ENCODE measurements at regions not wholly inside any gene's neighbourhood (a gene's known extent, or its start where the extent isn't known, plus 50 kb on each side); places are given as distances from the start of the nearest gene placed in this dataset.

- H2BK15ac ChIP-seq (replicated peaks; ENCODE audit: low read depth) = no peak overlapping the region
- H3K56ac ChIP-seq (ENCODE audit: low read length) = no peak overlapping the region
- H3K23ac ChIP-seq (ENCODE audit: low read length) = no peak overlapping the region
- no peak overlapping the region for H2BK5ac ChIP-seq (ENCODE audit: low read length)
- H3K4me3 ChIP-seq (ENCODE audit: low read length) = no peak overlapping the region
- no peak for DNase-seq
- H2BK120ac ChIP-seq (ENCODE audit: low read depth, low read length) = no peak overlapping the region
- H3K27ac ChIP-seq (ENCODE audit: low read depth, low read length) = no peak overlapping the region
- H3K4me2 ChIP-seq (ENCODE audit: low read length) = no peak overlapping the region
- H3K36me3 ChIP-seq (ENCODE audit: control insufficient read depth, insufficient read depth, low read length) = no peaks in the 10 kb centered on the region
- no peak overlapping the region for H3K4ac ChIP-seq (ENCODE audit: low read depth, low read length)
- no peaks in the 10 kb centered on the region for H3K4me1 ChIP-seq (ENCODE audit: control insufficient read depth, low read depth, low read length)
- no peak overlapping the region for H3K9ac ChIP-seq (ENCODE audit: low read length)
- no peak overlapping the region for H4K5ac ChIP-seq (ENCODE audit: low read length)
- WGBS (ENCODE audit: extremely low coverage, insufficient coverage, low lambda C conversion rate) = no CpG with 5 or more reads among the region's 4 CpGs
- H3K79me1 ChIP-seq (ENCODE audit: low read length) = no peaks in the 10 kb centered on the region
- no peak overlapping the region for H2AK5ac ChIP-seq (ENCODE audit: low read length)
- no peak overlapping the region for H4K8ac ChIP-seq (ENCODE audit: low read depth, low read length)
- no peaks in the 10 kb centered on the region for H3K79me2 ChIP-seq (ENCODE audit: control insufficient read depth, insufficient read depth, low read length)
- H3K18ac ChIP-seq (ENCODE audit: low read length) = no peak overlapping the region
- H3K27me3 ChIP-seq (ENCODE audit: insufficient read depth, low read length, poor library complexity) = no peaks in the 10 kb centered on the region
Observed at GRCh38 chr13:65642996-65643395, 1587.1 kb downstream of the PCDH9 start.

GRCh38 chr13:65642301-65642700, 1587.8 kb downstream of the PCDH9 start:
- H3K23ac ChIP-seq (ENCODE audit: low read length) = no peak overlapping the region
- H2AK5ac ChIP-seq (ENCODE audit: low read length) = no peak overlapping the region
- no peak overlapping the region for H2BK120ac ChIP-seq (ENCODE audit: low read depth, low read length)
- no peak overlapping the region for H2BK15ac ChIP-seq (replicated peaks; ENCODE audit: low read depth)
- H3K18ac ChIP-seq (ENCODE audit: low read length) = no peak overlapping the region
- H3K4me3 ChIP-seq (ENCODE audit: low read length) = no peak overlapping the region
- no peak overlapping the region for H3K56ac ChIP-seq (ENCODE audit: low read length)
- no peak overlapping the region for H4K8ac ChIP-seq (ENCODE audit: low read depth, low read length)
- no peaks in the 10 kb centered on the region for H3K27me3 ChIP-seq (ENCODE audit: insufficient read depth, low read length, poor library complexity)
- no peak overlapping the region for H2BK5ac ChIP-seq (ENCODE audit: low read length)
- no peak overlapping the region for H4K5ac ChIP-seq (ENCODE audit: low read length)
- no peak overlapping the region for H3K4me2 ChIP-seq (ENCODE audit: low read length)
- no peaks in the 10 kb centered on the region for H3K36me3 ChIP-seq (ENCODE audit: control insufficient read depth, insufficient read depth, low read length)
- H3K27ac ChIP-seq (ENCODE audit: low read depth, low read length) = no peak overlapping the region
- no peaks in the 10 kb centered on the region for H3K4me1 ChIP-seq (ENCODE audit: control insufficient read depth, low read depth, low read length)
- H3K4ac ChIP-seq (ENCODE audit: low read depth, low read length) = no peak overlapping the region
- no peak overlapping the region for H3K9ac ChIP-seq (ENCODE audit: low read length)
- H3K79me2 ChIP-seq (ENCODE audit: control insufficient read depth, insufficient read depth, low read length) = no peaks in the 10 kb centered on the region
- DNase-seq = no peak
- H3K79me1 ChIP-seq (ENCODE audit: low read length) = no peaks in the 10 kb centered on the region

- no peak overlapping the region for H3K4ac ChIP-seq (ENCODE audit: low read depth, low read length)
- no peak overlapping the region for H4K8ac ChIP-seq (ENCODE audit: low read depth, low read length)
- H3K4me3 ChIP-seq (ENCODE audit: low read length) = no peak overlapping the region
- no peak overlapping the region for H2BK5ac ChIP-seq (ENCODE audit: low read length)
- H3K27ac ChIP-seq (ENCODE audit: low read depth, low read length) = no peak overlapping the region
- no peaks in the 10 kb centered on the region for H3K36me3 ChIP-seq (ENCODE audit: control insufficient read depth, insufficient read depth, low read length)
- peak; percentile 60 for DNase-seq
- no peaks in the 10 kb centered on the region for H3K4me1 ChIP-seq (ENCODE audit: control insufficient read depth, low read depth, low read length)
- no peak overlapping the region for H2BK15ac ChIP-seq (replicated peaks; ENCODE audit: low read depth)
- no peak overlapping the region for H2BK120ac ChIP-seq (ENCODE audit: low read depth, low read length)
- H3K79me1 ChIP-seq (ENCODE audit: low read length) = no peaks in the 10 kb centered on the region
- no peak overlapping the region for H4K5ac ChIP-seq (ENCODE audit: low read length)
- H3K9ac ChIP-seq (ENCODE audit: low read length) = no peak overlapping the region
- no peak overlapping the region for H3K4me2 ChIP-seq (ENCODE audit: low read length)
- H3K18ac ChIP-seq (ENCODE audit: low read length) = no peak overlapping the region
- H3K23ac ChIP-seq (ENCODE audit: low read length) = no peak overlapping the region
- no peaks in the 10 kb centered on the region for H3K27me3 ChIP-seq (ENCODE audit: insufficient read depth, low read length, poor library complexity)
- no peak overlapping the region for H2AK5ac ChIP-seq (ENCODE audit: low read length)
- no peaks in the 10 kb centered on the region for H3K79me2 ChIP-seq (ENCODE audit: control insufficient read depth, insufficient read depth, low read length)
- no peak overlapping the region for H3K56ac ChIP-seq (ENCODE audit: low read length)
- no CpG with 5 or more reads among the region's 2 CpGs for WGBS (ENCODE audit: extremely low coverage, insufficient coverage, low lambda C conversion rate)
Observed at GRCh38 chr13:65638572-65639168, 1591.5 kb downstream of the PCDH9 start.

- H2AK5ac ChIP-seq (ENCODE audit: low read length) = no peak overlapping the region
- no peak overlapping the region for H2BK15ac ChIP-seq (replicated peaks; ENCODE audit: low read depth)
- no peak overlapping the region for H3K27ac ChIP-seq (ENCODE audit: low read depth, low read length)
- H4K5ac ChIP-seq (ENCODE audit: low read length) = no peak overlapping the region
- no CpG with 5 or more reads among the region's 1 CpG for WGBS (ENCODE audit: extremely low coverage, insufficient coverage, low lambda C conversion rate)
- no peak overlapping the region for H3K4ac ChIP-seq (ENCODE audit: low read depth, low read length)
- no peaks in the 10 kb centered on the region for H3K79me2 ChIP-seq (ENCODE audit: control insufficient read depth, insufficient read depth, low read length)
- no peak for DNase-seq
- H3K18ac ChIP-seq (ENCODE audit: low read length) = no peak overlapping the region
- H4K8ac ChIP-seq (ENCODE audit: low read depth, low read length) = no peak overlapping the region
- H3K4me1 ChIP-seq (ENCODE audit: control insufficient read depth, low read depth, low read length) = no peaks in the 10 kb centered on the region
- H3K56ac ChIP-seq (ENCODE audit: low read length) = no peak overlapping the region
- H3K27me3 ChIP-seq (ENCODE audit: insufficient read depth, low read length, poor library complexity) = no peaks in the 10 kb centered on the region
- H3K23ac ChIP-seq (ENCODE audit: low read length) = no peak overlapping the region
- no peak overlapping the region for H2BK120ac ChIP-seq (ENCODE audit: low read depth, low read length)
- H3K79me1 ChIP-seq (ENCODE audit: low read length) = no peaks in the 10 kb centered on the region
- no peak overlapping the region for H3K9ac ChIP-seq (ENCODE audit: low read length)
- no peak overlapping the region for H3K4me3 ChIP-seq (ENCODE audit: low read length)
- H3K36me3 ChIP-seq (ENCODE audit: control insufficient read depth, insufficient read depth, low read length) = no peaks in the 10 kb centered on the region
- H3K4me2 ChIP-seq (ENCODE audit: low read length) = no peak overlapping the region
- no peak overlapping the region for H2BK5ac ChIP-seq (ENCODE audit: low read length)
Observed at GRCh38 chr13:65633806-65634205, 1596.3 kb downstream of the PCDH9 start.

- Histone ChIP-seq H2BK5ac (ENCODE audit: low read length) (no peak overlapping the region), H3K4me3 (ENCODE audit: low read length) (no peak overlapping the region), H3K4me2 (ENCODE audit: low read length) (no peak overlapping the region), H2AK5ac (ENCODE audit: low read length) (no peak overlapping the region), H4K8ac (ENCODE audit: low read depth, low read length) (no peak overlapping the region), H3K4me1 (ENCODE audit: control insufficient read depth, low read depth, low read length) (no peaks in the 10 kb centered on the region), H4K5ac (ENCODE audit: low read length) (no peak overlapping the region), H3K27me3 (ENCODE audit: insufficient read depth, low read length, poor library complexity) (no peaks in the 10 kb centered on the region), H3K27ac (ENCODE audit: low read depth, low read length) (no peak overlapping the region), H2BK15ac (replicated peaks; ENCODE audit: low read depth) (no peak overlapping the region), H3K9ac (ENCODE audit: low read length) (no peak overlapping the region), H3K4ac (ENCODE audit: low read depth, low read length) (no peak overlapping the region), H2BK120ac (ENCODE audit: low read depth, low read length) (no peak overlapping the region), H3K79me2 (ENCODE audit: control insufficient read depth, insufficient read depth, low read length) (no peaks in the 10 kb centered on the region), H3K36me3 (ENCODE audit: control insufficient read depth, insufficient read depth, low read length) (no peaks in the 10 kb centered on the region), H3K18ac (ENCODE audit: low read length) (no peak overlapping the region), H3K23ac (ENCODE audit: low read length) (no peak overlapping the region), H3K79me1 (ENCODE audit: low read length) (no peaks in the 10 kb centered on the region), H3K56ac (ENCODE audit: low read length) (no peak overlapping the region)
- DNase-seq = no peak
- 100% methylated on average over 1 of the region's 2 CpGs for WGBS (ENCODE audit: extremely low coverage, insufficient coverage, low lambda C conversion rate)
Observed at GRCh38 chr13:65631078-65631477, 1599.1 kb downstream of the PCDH9 start.

- no peak overlapping the region for H3K27ac ChIP-seq (ENCODE audit: low read depth, low read length)
- no peaks in the 10 kb centered on the region for H3K27me3 ChIP-seq (ENCODE audit: insufficient read depth, low read length, poor library complexity)
- no peak overlapping the region for H3K4me2 ChIP-seq (ENCODE audit: low read length)
- no peak overlapping the region for H3K18ac ChIP-seq (ENCODE audit: low read length)
- H3K36me3 ChIP-seq (ENCODE audit: control insufficient read depth, insufficient read depth, low read length) = no peaks in the 10 kb centered on the region
- H3K9ac ChIP-seq (ENCODE audit: low read length) = no peak overlapping the region
- no peaks in the 10 kb centered on the region for H3K79me2 ChIP-seq (ENCODE audit: control insufficient read depth, insufficient read depth, low read length)
- no peak overlapping the region for H3K4me3 ChIP-seq (ENCODE audit: low read length)
- no peak overlapping the region for H3K23ac ChIP-seq (ENCODE audit: low read length)
- H3K79me1 ChIP-seq (ENCODE audit: low read length) = no peaks in the 10 kb centered on the region
- no peak overlapping the region for H2BK5ac ChIP-seq (ENCODE audit: low read length)
- H2BK15ac ChIP-seq (replicated peaks; ENCODE audit: low read depth) = no peak overlapping the region
- H3K4ac ChIP-seq (ENCODE audit: low read depth, low read length) = no peak overlapping the region
- no peak overlapping the region for H2AK5ac ChIP-seq (ENCODE audit: low read length)
- no peak overlapping the region for H2BK120ac ChIP-seq (ENCODE audit: low read depth, low read length)
- no peak overlapping the region for H3K56ac ChIP-seq (ENCODE audit: low read length)
- H4K5ac ChIP-seq (ENCODE audit: low read length) = no peak overlapping the region
- no peak overlapping the region for H4K8ac ChIP-seq (ENCODE audit: low read depth, low read length)
- no CpG with 5 or more reads among the region's 2 CpGs for WGBS (ENCODE audit: extremely low coverage, insufficient coverage, low lambda C conversion rate)
- H3K4me1 ChIP-seq (ENCODE audit: control insufficient read depth, low read depth, low read length) = no peaks in the 10 kb centered on the region
- DNase-seq = no peak
Observed at GRCh38 chr13:65629926-65630325, 1600.2 kb downstream of the PCDH9 start.
